ENCODE measurements at regions not wholly inside any gene's neighbourhood (a gene's known extent, or its start where the extent isn't known, plus 50 kb on each side); places are given as distances from the start of the nearest gene placed in this dataset.

GRCh38 chr5:110109667-110110066 lies 419.9 kb downstream of the MAN2A1 start:
- Histone ChIP-seq H3K36me3 (ENCODE audit: insufficient read depth, low read length) (no peaks in the 10 kb centered on the region), H2AFZ (ENCODE audit: low read length) (no peak overlapping the region), H3K9me2 (ENCODE audit: insufficient read depth, low read length) (no peaks in the 10 kb centered on the region), H3K27ac (ENCODE audit: low read depth, low read length, poor library complexity, severe bottlenecking) (no peak overlapping the region), H3K4me1 (ENCODE audit: insufficient read depth, low read length, poor library complexity, severe bottlenecking) (no peaks in the 10 kb centered on the region), H3K9me3 (ENCODE audit: low read length) (no peaks in the 10 kb centered on the region), H3K79me2 (ENCODE audit: insufficient read depth, low read depth, low read length) (no peaks in the 10 kb centered on the region), H4K20me1 (ENCODE audit: insufficient read depth, low read length) (no peaks in the 10 kb centered on the region; the same call in 1 of the 2 replicates), H3K4me2 (ENCODE audit: low read length) (no peak overlapping the region), H3K4me3 (ENCODE audit: low read depth, low read length, poor library complexity, severe bottlenecking) (no peak overlapping the region)
- TF ChIP-seq EZH2phosphoT487 (IDR thresholded peaks at IDR 0.05; ENCODE audit: borderline replicate concordance, low read depth, low read length), result no peak
- TF ChIP-seq, protein P1, sequence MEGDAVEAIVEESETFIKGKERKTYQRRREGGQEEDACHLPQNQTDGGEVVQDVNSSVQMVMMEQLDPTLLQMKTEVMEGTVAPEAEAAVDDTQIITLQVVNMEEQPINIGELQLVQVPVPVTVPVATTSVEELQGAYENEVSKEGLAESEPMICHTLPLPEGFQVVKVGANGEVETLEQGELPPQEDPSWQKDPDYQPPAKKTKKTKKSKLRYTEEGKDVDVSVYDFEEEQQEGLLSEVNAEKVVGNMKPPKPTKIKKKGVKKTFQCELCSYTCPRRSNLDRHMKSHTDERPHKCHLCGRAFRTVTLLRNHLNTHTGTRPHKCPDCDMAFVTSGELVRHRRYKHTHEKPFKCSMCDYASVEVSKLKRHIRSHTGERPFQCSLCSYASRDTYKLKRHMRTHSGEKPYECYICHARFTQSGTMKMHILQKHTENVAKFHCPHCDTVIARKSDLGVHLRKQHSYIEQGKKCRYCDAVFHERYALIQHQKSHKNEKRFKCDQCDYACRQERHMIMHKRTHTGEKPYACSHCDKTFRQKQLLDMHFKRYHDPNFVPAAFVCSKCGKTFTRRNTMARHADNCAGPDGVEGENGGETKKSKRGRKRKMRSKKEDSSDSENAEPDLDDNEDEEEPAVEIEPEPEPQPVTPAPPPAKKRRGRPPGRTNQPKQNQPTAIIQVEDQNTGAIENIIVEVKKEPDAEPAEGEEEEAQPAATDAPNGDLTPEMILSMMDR (conservative IDR thresholded peaks at IDR 0.05; ENCODE audit: low read length), result no peak
- no TSS peak for BruUV-seq (replicated peaks)
- POLR2A ChIA-PET, result interaction anchor here (1.1 kb wide), 2 partner anchors 8 to 32 kb away, joined by 3 read pairs; no protein-coding TSS in a partner anchor
- intact Hi-C loops (cut with micrococcal nuclease; ENCODE audit: unreplicated experiment), result no loop called here
- CTCF ChIA-PET (ENCODE audit: unreplicated experiment), result no interaction called here
- no peak for DNase-seq (ENCODE audit: low spot score)

GRCh38 chr5:110112348-110112747 lies 422.6 kb downstream of the MAN2A1 start:
- intact Hi-C loops (cut with micrococcal nuclease; ENCODE audit: unreplicated experiment), result no loop called here

DNA sequence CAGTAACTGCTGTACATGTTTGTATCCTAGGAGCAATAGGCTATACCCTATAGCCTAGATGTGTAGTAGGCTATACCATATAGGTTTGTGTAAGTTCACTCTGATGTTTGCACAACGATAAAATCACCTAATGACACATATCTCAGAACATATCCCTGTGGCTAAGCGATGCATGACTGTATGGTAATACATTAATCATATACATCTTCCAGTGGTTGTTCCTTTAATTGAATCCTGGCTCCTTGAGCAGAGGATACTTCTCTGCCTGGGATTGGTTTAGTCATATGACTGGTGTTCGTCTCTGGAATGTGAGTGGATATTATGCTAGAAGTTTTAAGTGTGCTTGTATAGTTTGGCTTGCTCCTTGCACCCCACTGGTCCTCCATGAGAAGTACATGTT lies 425.8 kb downstream of the MAN2A1 start:
- no peak overlapping the region for H3K4me2 ChIP-seq (ENCODE audit: low read length)
- intact Hi-C loops (cut with micrococcal nuclease; ENCODE audit: unreplicated experiment), result no loop called here
- DNase-seq (ENCODE audit: low spot score), result no peak
- ChIA-PET POLR2A (no interaction called here), CTCF (ENCODE audit: unreplicated experiment) (no interaction called here)
- no TSS peak for BruUV-seq (replicated peaks)
- no peaks in the 10 kb centered on the region; the same call in 1 of the 2 replicates for H3K9me3 ChIP-seq (ENCODE audit: low read length)
- H3K9me2 ChIP-seq (ENCODE audit: insufficient read depth, low read length), result no peaks in the 10 kb centered on the region
- TF ChIP-seq, protein P1 (conservative IDR thresholded peaks at IDR 0.05; ENCODE audit: low read length), result no peak
- no peak for TF ChIP-seq EZH2phosphoT487 (IDR thresholded peaks at IDR 0.05; ENCODE audit: borderline replicate concordance, low read depth, low read length)
- H3K27ac ChIP-seq (ENCODE audit: low read depth, low read length, poor library complexity, severe bottlenecking), result no peak overlapping the region
- no peaks in the 10 kb centered on the region for H3K36me3 ChIP-seq (ENCODE audit: insufficient read depth, low read length)
- H3K4me3 ChIP-seq (ENCODE audit: low read depth, low read length, poor library complexity, severe bottlenecking), result no peak overlapping the region
- no peaks in the 10 kb centered on the region for H3K4me1 ChIP-seq (ENCODE audit: insufficient read depth, low read length, poor library complexity, severe bottlenecking)
- no peaks in the 10 kb centered on the region for H4K20me1 ChIP-seq (ENCODE audit: insufficient read depth, low read length)
- H2AFZ ChIP-seq (ENCODE audit: low read length), result no peak overlapping the region
- no peaks in the 10 kb centered on the region for H3K79me2 ChIP-seq (ENCODE audit: insufficient read depth, low read depth, low read length)

More at GRCh38 chr5:110112348-110112747, 422.6 kb downstream of the MAN2A1 start:
- DNase-seq (ENCODE audit: low spot score), result no peak
- no TSS peak for BruUV-seq (replicated peaks)
- Histone ChIP-seq H3K4me1 (ENCODE audit: insufficient read depth, low read length, poor library complexity, severe bottlenecking) (no peaks in the 10 kb centered on the region), H3K9me2 (ENCODE audit: insufficient read depth, low read length) (no peaks in the 10 kb centered on the region), H3K27ac (ENCODE audit: low read depth, low read length, poor library complexity, severe bottlenecking) (no peak overlapping the region), H4K20me1 (ENCODE audit: insufficient read depth, low read length) (no peaks in the 10 kb centered on the region), H2AFZ (ENCODE audit: low read length) (no peak overlapping the region), H3K79me2 (ENCODE audit: insufficient read depth, low read depth, low read length) (no peaks in the 10 kb centered on the region), H3K4me2 (ENCODE audit: low read length) (no peak overlapping the region), H3K4me3 (ENCODE audit: low read depth, low read length, poor library complexity, severe bottlenecking) (no peak overlapping the region), H3K9me3 (ENCODE audit: low read length) (no peaks in the 10 kb centered on the region), H3K36me3 (ENCODE audit: insufficient read depth, low read length) (no peaks in the 10 kb centered on the region)
- POLR2A ChIA-PET, result no interaction called here
- TF ChIP-seq, protein P1 (conservative IDR thresholded peaks at IDR 0.05; ENCODE audit: low read length), result no peak
- TF ChIP-seq EZH2phosphoT487 (IDR thresholded peaks at IDR 0.05; ENCODE audit: borderline replicate concordance, low read depth, low read length), result no peak
- CTCF ChIA-PET (ENCODE audit: unreplicated experiment), result no interaction called here
